ENCODE measurements at regions not wholly inside any gene's neighbourhood (a gene's known extent, or its start where the extent isn't known, plus 50 kb on each side); places are given as distances from the start of the nearest gene placed in this dataset.

DNA sequence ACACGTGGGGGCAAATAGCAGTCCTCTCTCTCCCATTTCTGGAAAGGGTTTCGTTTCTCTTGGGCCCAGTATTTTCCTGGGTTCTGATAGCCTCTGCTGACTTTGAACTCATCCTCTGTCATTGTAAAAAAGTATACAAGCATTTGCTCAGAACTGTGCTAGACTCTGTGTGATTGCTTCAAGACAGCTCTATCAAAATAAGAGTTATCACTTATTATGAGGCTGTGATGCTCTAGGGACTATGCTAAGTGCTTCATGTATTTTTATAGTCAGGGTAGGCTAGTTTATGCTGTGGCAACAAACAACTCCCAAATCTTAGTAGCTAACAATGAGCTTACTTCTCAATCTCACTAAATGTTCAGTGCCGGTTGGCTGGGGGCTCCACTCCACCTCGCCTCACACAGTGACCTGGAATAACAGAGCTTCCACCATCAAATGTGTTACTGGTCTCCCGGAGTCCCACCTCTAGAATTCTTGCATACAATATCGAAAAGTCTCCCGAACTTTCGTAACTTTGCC is 110.8 kb upstream of the CDC42EP3 start:
- no peak for DNase-seq (ENCODE audit: low read depth)

DNA sequence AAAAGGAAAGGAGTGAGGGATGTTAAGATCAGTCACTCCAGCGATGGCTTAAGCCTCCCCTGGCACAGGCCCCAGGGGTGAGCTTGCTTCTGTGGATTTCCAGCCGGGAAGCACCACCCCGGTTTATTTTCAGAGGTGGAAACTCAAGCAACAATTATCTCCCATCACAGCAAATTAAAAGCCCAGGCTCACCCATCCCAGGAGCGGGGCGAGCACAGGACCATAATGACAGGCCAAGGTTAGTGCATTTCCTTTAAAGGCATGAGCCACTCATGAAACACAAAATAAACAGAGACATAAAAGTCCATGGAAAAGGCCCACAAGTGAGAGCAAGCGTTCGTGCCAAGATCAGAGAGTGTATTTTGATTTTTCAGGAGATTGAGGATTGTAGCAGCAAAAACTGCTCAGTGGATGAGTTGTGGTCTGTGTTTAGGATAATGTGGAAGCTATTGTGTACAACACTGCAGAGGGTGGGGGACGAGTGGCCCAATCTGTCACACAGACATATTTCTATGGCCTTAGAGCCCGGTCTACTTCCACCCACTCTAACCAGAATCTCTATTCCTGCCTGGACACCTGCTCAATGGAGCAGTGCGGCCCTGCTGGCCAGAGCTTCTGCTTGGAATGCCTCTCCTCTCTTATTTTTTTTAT is 111.4 kb upstream of the CDC42EP3 start:
- DNase-seq (ENCODE audit: low read depth), result peak; percentile 65

- no peak for DNase-seq (ENCODE audit: low read depth)
Observed at GRCh38 chr2:37783545-37783944, 112.1 kb upstream of the CDC42EP3 start.

- no peak for DNase-seq (ENCODE audit: low read depth)
Observed at GRCh38 chr2:37784071-37784758, 112.8 kb upstream of the CDC42EP3 start.

GRCh38 chr2:37784759-37785149 is 113.3 kb upstream of the CDC42EP3 start:
- no peak for DNase-seq (ENCODE audit: low read depth)

DNA sequence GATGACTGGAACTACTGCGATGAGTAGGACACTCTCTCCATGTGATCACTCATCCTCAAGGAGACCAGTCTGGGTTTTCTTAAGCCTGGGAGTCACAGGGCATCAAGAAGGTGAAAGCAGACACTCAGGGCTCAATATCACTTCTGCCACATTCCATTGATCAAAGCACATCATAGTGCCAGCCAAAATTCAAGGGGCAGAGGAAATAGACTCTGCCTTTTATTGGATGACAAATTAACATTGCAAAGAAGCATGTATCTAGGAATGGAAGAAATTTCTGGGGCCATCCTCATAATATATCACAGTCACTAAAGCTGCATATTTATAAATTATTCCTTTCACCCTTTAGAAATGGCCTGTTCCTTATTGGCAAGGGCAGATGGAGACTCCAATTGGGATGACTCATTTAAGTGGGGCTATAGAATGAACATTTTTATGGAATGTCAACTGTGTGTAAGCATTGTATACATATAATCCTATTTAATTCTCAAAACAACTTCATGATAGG is 114.8 kb upstream of the CDC42EP3 start:
- peak; percentile 1 for DNase-seq (ENCODE audit: low read depth)

DNA sequence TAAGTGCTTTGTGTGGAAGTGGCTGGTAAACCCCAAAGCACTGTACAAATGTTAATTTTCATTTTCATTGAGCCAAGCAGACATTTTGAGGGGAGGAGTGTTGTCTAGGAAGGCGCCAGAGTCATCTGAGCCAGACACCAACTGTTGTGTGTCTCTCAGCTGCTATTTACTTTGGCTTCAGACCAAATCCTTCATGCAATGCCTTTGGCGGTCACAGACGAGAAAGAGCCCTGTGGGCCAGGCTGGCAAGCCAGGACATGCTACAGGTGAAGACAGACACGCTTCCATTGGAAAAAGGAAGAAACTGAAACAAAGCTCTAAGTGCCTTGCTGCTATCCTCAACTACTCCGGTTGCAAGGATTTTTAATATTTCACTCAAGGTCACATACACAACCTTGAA is 115.4 kb upstream of the CDC42EP3 start:
- DNase-seq (ENCODE audit: low read depth), result peak; percentile 59

DNA sequence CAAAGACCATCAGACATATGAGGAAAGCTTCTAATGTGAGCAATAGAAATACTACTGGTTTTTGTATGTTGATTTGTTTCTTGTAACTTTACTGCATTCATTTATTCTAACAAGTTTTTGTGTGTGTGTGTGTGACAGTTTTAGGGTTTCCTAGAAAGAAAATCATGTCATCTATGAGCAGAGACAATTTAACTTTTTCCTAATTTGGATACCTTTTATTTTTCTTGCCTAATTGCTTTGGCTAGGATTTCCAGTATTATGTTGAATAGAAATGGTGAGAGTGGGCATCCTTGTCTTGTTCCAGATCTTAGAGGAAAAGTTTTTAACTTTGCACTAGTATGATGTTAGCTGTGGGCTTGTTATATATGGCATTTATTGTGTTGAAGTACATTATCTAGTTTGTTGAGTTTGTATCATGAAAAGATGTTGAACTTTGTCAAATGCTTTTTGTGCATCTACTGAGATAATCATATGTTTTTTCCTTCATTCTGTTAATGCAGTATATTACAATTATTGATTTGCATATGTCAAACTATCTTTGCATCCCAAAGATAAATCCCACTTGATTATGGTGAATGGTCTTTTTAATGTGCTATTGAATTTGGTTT is 117.3 kb upstream of the CDC42EP3 start:
- DNase-seq (ENCODE audit: low read depth), result no peak

DNA sequence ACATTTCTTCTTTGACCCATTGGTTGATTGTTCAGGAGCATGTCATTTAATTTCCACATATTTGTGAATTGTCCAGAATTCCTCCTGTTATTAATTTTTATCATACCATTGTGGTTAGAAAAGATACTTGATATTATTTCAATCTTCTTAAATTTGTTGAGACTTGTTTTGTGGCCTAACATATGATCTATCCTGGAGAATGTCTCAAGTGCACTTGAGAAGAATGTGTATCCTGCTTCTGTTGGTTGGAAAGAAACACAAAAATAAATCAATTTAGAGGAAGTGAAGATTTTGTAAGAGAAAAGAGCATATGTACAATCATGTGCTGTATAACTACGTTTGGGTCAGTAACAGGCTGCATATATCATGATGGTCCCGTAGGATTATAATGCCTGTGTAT is 118.6 kb upstream of the CDC42EP3 start:
- DNase-seq (ENCODE audit: low read depth), result no peak

GRCh38 chr2:37790462-37790861 is 119.0 kb upstream of the CDC42EP3 start:
- DNase-seq (ENCODE audit: low read depth), result no peak

DNA sequence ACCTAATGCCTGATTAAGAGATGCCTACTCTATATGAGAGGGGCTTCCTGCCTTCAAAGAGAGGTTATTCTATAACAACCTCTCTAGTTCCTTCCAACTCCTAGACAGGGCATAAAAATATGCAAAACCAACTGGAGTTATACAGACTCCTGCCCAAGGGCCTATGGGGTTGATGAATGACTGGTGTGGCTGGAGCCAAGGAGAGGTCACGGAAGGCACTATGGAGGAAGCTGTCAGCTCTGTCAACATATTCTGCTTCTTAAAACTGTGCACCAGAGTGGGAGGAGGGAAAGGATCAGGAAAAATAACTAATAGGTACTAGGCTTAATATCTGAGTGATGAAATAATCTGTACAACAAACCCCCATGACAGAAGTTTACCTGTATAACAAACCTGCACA is 120.9 kb upstream of the CDC42EP3 start:
- DNase-seq (ENCODE audit: low read depth), result no peak

DNA sequence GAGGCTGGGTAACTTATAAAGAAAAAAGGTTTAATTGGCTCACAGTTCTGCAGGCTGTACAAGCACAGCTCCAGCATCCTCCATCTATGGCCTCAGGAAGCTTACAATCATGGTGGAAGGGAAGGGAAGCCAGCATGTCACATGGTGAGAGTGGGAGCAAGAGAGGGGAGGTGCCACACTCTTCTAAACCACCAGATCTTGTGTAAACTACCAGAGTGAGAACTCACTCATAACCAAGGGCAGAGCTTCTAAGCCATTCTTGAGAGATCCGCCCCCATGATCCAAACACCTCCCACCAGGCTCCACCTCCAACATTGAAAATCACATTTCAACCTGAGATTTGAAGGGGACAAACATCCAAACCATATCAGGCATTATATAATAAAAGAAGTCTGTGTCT is 121.6 kb upstream of the CDC42EP3 start:
- DNase-seq (ENCODE audit: low read depth), result no peak

GRCh38 chr2:37794717-37795116 is 123.3 kb upstream of the CDC42EP3 start:
- DNase-seq (ENCODE audit: low read depth), result no peak

- DNase-seq (ENCODE audit: low read depth), result no peak
Observed at GRCh38 chr2:37795456-37795855, 124.0 kb upstream of the CDC42EP3 start.

DNA sequence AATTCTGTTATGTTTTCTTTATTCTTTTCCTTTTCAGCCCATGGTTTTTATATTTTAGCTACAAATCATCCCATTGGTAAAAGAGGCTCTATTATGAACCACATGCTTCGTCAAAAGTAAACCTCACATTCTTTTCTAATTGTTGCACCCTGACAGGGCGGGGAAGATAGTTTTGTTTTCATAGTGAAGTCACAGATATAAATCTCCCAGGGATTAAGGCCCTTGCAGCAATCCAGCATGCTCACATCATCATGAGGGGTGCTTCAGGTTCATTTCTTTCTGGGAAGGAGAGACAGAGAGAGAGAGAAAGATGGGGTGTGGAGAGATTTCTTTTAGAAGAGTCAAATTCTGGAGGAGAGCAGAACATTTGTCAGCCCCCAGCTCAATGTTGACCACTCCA is 124.5 kb upstream of the CDC42EP3 start:
- peak; percentile 89 for DNase-seq (ENCODE audit: low read depth)

DNA sequence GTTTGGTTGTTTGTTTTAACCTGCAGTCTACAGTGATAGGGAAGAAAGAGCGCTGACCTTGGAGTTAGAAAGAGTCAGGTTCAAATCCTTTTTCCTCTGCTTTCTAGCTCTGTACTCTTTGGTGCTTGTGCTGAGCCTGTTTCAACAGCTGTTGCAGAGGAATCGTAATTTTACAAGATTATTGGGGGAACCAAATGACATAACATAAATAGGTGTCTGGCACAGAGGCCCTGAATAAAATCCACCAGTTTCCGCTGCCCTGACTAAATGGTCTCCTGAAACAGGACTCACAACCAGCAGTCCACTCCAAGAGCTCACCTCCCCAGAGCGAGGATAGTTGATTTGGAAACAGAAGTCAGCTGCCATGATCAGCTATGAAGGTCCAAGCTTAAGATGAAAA is 125.0 kb upstream of the CDC42EP3 start:
- no peak for DNase-seq (ENCODE audit: low read depth)

DNA sequence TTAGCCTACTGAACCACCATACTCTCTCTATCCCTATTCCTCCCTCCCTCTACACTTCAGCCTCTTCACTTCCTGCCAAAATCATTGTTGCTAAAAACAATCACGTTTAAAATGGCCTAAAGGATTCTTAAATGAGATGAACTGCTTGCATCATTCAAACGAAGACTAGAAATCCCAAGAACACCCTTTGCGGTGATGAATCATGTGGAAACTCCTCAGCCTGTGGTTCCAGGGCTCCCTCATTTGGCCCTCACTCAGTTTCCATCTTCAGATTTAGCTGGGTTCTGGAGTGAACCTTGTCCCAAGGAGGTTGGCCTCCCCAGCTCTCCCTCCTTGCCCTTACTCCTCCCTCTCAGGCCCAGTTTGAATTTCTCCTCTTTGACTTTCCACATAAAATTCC is 125.6 kb upstream of the CDC42EP3 start:
- DNase-seq (ENCODE audit: low read depth), result peak; percentile 88

DNA sequence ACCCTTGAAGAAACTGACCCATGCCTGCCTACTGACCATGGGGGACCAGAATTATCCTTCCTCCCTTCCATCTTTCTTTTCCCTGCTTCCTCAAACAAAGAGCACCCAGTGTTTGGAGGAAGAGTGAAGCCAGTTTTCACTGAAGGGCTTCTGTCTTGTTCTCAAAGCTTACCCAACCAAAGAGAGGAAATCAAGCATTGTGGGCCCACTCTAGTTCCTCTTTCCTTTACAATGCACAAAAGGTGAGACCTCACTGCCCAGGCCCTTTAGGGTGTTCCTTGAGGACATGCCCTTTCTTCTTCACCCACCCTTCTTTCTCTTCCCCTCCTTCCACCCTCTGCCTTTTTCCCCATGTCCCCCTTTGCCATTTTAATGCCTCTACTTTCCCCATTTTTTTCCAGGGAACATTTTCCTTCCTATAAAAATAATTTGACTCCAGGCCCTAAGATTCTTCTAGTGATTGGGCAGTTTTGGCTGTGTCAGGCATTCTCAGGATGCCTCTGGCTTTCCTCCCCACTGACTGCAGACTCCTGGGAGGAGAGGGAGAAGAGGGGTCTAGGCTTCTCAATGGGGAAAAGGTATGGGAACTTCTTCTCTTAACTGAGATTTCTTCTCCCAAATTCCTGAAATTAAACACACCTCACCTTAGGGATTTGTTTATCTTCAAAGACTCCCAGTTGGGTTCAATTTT is 126.6 kb upstream of the RMDN2 start:
- no peak for DNase-seq (ENCODE audit: low read depth)

DNA sequence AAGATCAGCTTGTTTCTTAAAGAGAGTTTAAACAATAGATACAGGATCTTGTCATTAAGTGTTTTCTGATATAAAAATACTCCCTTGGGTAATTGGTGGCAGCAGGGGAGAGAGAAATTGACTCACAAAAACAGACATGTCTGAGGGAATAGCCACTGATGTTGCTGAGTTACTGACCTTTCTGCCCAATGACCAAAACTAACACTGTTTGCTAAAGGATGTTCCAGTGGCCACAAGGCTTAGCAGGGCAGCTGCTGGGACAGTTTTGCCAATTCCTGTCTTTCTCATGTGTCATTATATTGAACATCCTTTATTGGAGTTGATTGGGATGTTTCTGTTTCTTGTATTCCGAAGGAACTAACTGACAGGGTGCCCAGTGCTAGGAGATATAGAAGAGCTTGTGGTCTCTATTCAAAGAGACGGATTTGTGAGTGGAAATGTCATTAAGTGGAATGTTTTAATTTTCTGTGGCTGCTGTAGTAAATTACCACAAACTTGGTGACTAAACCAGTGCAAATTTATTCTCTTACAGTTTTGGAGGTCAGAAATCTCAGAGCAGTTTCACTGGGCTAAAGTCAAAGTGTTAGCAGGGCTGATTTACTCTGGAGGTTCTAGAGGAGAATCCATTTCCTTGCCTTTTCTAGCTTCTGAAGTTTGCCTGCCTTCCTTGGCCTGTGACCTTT is 124.8 kb upstream of the RMDN2 start:
- no peak for DNase-seq (ENCODE audit: low read depth)

GRCh38 chr2:37802211-37802752 is 122.8 kb upstream of the RMDN2 start:
- DNase-seq (ENCODE audit: low read depth), result peak; percentile 55

DNA sequence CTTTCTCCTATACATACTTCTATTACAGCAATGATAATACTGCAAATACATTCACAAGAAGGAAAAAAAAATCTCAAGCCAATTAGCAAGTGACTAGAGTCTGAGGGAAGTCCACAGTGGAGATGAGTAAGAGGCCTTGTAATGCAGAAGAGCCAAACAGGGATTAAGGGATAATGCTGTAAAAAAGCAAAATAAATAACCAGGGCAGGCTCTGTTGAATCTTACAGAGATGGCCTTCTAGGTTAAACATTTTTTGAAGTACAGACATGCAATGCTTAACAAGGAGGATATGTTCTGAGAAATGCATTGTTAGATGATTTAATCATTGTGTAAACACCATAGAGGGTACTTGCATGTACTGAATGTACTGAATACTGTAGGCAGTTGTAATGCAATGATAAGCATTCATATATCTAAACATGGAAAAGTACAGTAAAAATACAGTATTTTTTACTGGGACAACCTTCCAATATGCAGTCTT is 122.1 kb upstream of the RMDN2 start:
- peak; percentile 85 for DNase-seq (ENCODE audit: low read depth)
